Peyer's patch (tissue), 4 donors: ENCODE measurements at regions not wholly inside any gene's neighbourhood (a gene's known extent, or its start where the extent isn't known, plus 50 kb on each side); places are given as distances from the start of the nearest gene placed in this dataset.

Source experiments
- DNase-seq, 3 donors: peaks; one replicate each; pipeline ENCODE4 v3.0.0-alpha.2; 2017 to 2019
- H3K27ac ChIP-seq, 4 donors: fragments of 200-600 bp; sonication (generic); one replicate each; pipeline ENCODE4 v1.5.1; 2016 to 2019
- H3K27me3 ChIP-seq, 2 donors: fragments of 200-600 bp; sonication (generic); one replicate each; pipeline ENCODE4 v1.5.1; 2019
- H3K36me3 ChIP-seq, 3 donors: fragments of 200-600 bp; sonication (generic); one replicate each; pipeline ENCODE4 v1.5.1; 2016 to 2019
- H3K4me1 ChIP-seq, 4 donors: fragments of 200-600 bp; sonication (generic); one replicate each; pipeline ENCODE4 v1.5.1; 2016 to 2019
- H3K4me3 ChIP-seq, 4 donors: fragments of 200-600 bp; sonication (generic); 1 replicate in 3 of 4; 2 replicates in 1 of 4; pipeline ENCODE4 v1.5.1; 2016 to 2019; ENCODE audit warnings: mild to moderate bottlenecking in 1 of 4
- H3K9me3 ChIP-seq, 4 donors: fragments of 200-600 bp; sonication (generic); one replicate each; pipeline ENCODE4 v1.5.1; 2016 to 2019; ENCODE audit warnings: mild to moderate bottlenecking in 1 of 4
- CTCF ChIP-seq, 6 experiments: fragments of 450-650 bp in 4 of 6; fragments of 200-600 bp in 2 of 6; sonication (generic) in 1 of 6; IDR thresholded peaks; one replicate each; pipeline ENCODE4 v1.5.1; 2017 to 2019; ENCODE audit warnings: antibody characterized with exemption in 6 of 6, mild to moderate bottlenecking in 3 of 6, moderate library complexity in 1 of 6
- POLR2A ChIP-seq, 2 donors: fragments of 450-650 bp; IDR thresholded peaks; one replicate each; pipeline ENCODE4 v1.5.1; 2017; ENCODE audit warnings: antibody characterized with exemption in 2 of 2, mild to moderate bottlenecking in 2 of 2, moderate library complexity in 2 of 2

DNA sequence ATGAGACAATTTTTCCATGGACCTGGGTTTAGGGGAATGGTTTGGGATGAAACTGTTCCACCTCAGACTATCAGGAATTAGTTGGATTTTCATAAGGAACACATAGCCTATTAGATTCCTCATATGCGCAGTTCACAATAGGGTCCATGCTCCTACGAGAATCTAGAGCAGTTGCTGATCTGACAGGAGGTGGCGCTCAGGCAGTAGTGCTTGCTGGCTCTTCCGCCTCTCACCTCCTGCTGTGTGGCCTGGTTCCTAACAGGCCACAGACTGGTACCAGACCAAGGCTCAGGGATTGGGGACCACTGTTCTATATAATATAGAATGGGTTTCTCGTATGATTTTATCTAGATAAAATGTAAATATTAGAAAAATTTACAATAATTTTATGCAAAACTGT is 338.7 kb downstream of the CPS1 start:
- no peak for DNase-seq
- no peaks in the 10 kb centered on the region for H3K27me3 ChIP-seq
- no peaks in the 10 kb centered on the region for H3K9me3 ChIP-seq
- H3K4me1 ChIP-seq = no peaks in the 10 kb centered on the region
- no peaks in the 10 kb centered on the region for H3K36me3 ChIP-seq
- H3K4me3 ChIP-seq = no peak overlapping the region
- TF ChIP-seq CTCF (IDR thresholded peaks at IDR 0.05) = no peak
- no peak overlapping the region for H3K27ac ChIP-seq

DNA sequence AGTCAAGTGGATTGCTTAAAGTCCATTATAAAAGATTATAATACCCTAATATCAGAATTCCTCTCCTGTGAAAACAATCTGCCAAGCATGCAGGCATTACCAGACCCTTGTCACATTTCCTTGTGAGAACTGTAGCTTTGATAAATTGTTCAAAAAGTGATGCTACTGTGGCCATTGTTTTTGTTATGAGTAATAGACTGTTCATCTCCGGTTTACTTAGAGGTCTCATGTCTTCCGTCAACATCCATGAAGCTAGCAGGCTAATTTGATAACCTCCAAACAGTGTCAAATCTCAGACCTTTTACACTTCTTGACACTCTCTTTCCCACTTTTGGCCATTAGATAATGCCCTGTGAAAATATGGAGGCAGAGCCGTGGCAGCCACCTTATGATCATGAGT is 342.7 kb downstream of the CPS1 start:
- H3K27me3 ChIP-seq = no peaks in the 10 kb centered on the region
- DNase-seq = no peak
- TF ChIP-seq POLR2A (IDR thresholded peaks at IDR 0.05) (no peak), CTCF (IDR thresholded peaks at IDR 0.05) (no peak)
- no peak overlapping the region for H3K4me3 ChIP-seq
- no peaks in the 10 kb centered on the region for H3K4me1 ChIP-seq
- H3K36me3 ChIP-seq = no peaks in the 10 kb centered on the region
- H3K9me3 ChIP-seq = no peaks in the 10 kb centered on the region
- H3K27ac ChIP-seq = no peak overlapping the region

- no peak overlapping the region for H3K4me3 ChIP-seq
- H3K27me3 ChIP-seq = no peaks in the 10 kb centered on the region
- H3K27ac ChIP-seq = no peak overlapping the region
- H3K4me1 ChIP-seq = no peaks in the 10 kb centered on the region
- no peaks in the 10 kb centered on the region for H3K36me3 ChIP-seq
- H3K9me3 ChIP-seq = no peaks in the 10 kb centered on the region
- DNase-seq = no peak
- TF ChIP-seq POLR2A (IDR thresholded peaks at IDR 0.05) (no peak), CTCF (IDR thresholded peaks at IDR 0.05) (no peak)
Observed at GRCh38 chr2:210901326-210901725, 344.9 kb downstream of the CPS1 start.

GRCh38 chr2:210912779-210913178 is 356.4 kb downstream of the CPS1 start:
- no peak for TF ChIP-seq CTCF (IDR thresholded peaks at IDR 0.05)
- TF ChIP-seq POLR2A (IDR thresholded peaks at IDR 0.05) = no peak
- Histone ChIP-seq H3K27ac (no peak overlapping the region), H3K4me3 (no peak overlapping the region), H3K36me3 (no peaks in the 10 kb centered on the region), H3K4me1 (no peaks in the 10 kb centered on the region), H3K9me3 (no peaks in the 10 kb centered on the region), H3K27me3 (no peaks in the 10 kb centered on the region)
- no peak for DNase-seq

- Histone ChIP-seq H3K27ac (no peak overlapping the region), H3K4me3 (no peak overlapping the region), H3K36me3 (no peaks in the 10 kb centered on the region), H3K27me3 (no peaks in the 10 kb centered on the region), H3K4me1 (no peaks in the 10 kb centered on the region), H3K9me3 (no peaks in the 10 kb centered on the region)
- no peak for TF ChIP-seq CTCF (IDR thresholded peaks at IDR 0.05)
- TF ChIP-seq POLR2A (IDR thresholded peaks at IDR 0.05) = no peak
- DNase-seq = no peak
Observed at GRCh38 chr2:210913461-210913860, 357.1 kb downstream of the CPS1 start.

GRCh38 chr2:210915912-210916311 is 359.5 kb downstream of the CPS1 start:
- no peaks in the 10 kb centered on the region for H3K9me3 ChIP-seq
- no peaks in the 10 kb centered on the region for H3K27me3 ChIP-seq
- no peak overlapping the region for H3K4me3 ChIP-seq
- no peaks in the 10 kb centered on the region for H3K4me1 ChIP-seq
- H3K27ac ChIP-seq = no peak overlapping the region
- TF ChIP-seq CTCF (IDR thresholded peaks at IDR 0.05) = no peak
- TF ChIP-seq POLR2A (IDR thresholded peaks at IDR 0.05) = no peak
- H3K36me3 ChIP-seq = no peaks in the 10 kb centered on the region
- DNase-seq = no peak
